ENCODE measurements at regions not wholly inside any gene's neighbourhood (a gene's known extent, or its start where the extent isn't known, plus 50 kb on each side); places are given as distances from the start of the nearest gene placed in this dataset.

GRCh38 chr2:28697602-28698149, 54.0 kb upstream of the PPP1CB start:
- TF ChIP-seq CTCF (conservative IDR thresholded peaks at IDR 0.05; ENCODE audit: low read depth, low read length) (no peak), EZH2 (IDR thresholded peaks at IDR 0.05; ENCODE audit: borderline replicate concordance, low read depth, low read length, poor library complexity, severe bottlenecking) (no peak)
